Fibroblast of skin of right biceps (primary cell): ENCODE measurements at regions not wholly inside any gene's neighbourhood (a gene's known extent, or its start where the extent isn't known, plus 50 kb on each side); places are given as distances from the start of the nearest gene placed in this dataset.

Experiments
- DNase-seq: peaks from one replicate; pipeline ENCODE4 v3.0.0-alpha.2; 2013

- no peak for DNase-seq
These were observed 164.5 kb downstream of the PIK3R1 start for GRCh38 chr5:68380078-68380477.

DNA sequence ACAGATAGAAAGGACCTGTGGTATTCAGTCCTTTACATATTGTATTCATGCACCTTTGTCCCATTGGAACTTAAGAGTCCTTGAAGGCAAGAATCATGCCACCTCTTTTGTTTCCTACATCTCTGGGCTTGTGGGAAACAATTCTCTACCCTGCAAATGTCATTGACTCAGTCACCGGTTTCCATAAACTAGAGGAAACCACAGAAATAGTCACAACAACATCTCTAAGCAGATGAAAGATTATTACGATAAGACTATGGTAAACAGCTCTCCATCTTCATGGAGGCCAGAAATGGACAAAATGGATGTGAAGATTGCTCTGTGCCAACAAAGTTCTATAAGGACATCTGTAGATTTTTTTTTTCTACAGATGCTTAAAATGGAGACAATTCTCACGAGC, 165.5 kb downstream of the PIK3R1 start:
- no peak for DNase-seq

- DNase-seq, result no peak
These were observed 166.4 kb downstream of the PIK3R1 start for GRCh38 chr5:68381909-68382308.

DNA sequence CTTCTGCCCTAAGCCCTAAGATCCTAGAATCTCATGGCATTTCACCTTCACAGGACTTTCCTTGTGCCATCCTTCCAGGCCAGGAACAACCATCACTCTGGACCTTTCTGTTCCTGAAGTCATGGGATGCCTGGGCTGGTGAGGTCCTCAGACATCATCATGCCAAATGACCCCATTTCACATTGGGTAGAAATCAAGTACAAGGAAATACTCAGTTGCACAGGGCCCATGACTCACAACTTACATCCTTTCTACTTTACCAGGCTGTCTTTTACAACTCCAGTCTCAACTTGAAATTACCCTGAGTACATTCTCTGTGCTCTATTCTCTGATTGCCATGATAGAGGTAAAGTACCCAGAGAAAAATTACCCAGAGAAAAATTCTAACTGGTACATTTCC, 167.1 kb downstream of the PIK3R1 start:
- DNase-seq, result no peak

DNA sequence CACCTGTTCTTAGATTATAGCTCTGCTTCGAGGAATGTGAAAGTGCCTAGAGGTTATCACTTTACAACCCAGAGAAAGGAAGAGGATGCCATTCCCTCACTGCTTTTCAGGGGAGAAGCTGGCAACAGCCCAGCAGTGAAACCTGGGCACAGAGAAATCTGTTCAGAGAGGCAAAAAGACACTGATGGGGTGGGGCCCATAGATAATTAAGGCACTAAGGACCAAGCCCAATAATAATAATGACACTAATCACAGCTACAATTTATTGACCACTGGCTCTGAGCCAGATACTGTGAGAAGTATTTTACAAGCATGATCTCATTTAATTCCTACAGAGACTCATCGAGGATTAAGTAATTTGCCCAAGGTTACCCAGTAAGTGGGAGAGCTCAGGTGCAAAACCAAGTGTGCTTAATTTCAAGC, 168.3 kb downstream of the PIK3R1 start:
- no peak for DNase-seq

GRCh38 chr5:68384936-68385594, 169.5 kb downstream of the PIK3R1 start:
- no peak for DNase-seq

DNA sequence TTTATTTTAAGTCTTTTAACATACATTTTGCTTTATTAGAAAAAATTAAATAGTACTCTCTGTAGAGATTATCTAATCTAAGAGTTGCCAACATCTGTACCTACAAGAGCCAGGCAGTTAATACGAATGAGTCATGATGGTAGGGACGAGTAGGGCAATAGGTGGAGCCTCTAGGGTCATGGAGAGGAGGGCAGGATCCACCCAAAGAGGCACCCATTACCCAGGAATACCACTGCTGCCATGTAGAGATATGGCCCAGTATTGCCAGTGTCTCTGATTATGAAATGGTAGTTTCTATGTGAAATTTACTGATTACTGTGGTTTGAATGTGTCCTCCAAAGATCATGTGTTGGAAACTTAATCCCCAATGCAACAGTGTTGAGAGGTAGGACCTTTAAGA, 170.4 kb downstream of the PIK3R1 start:
- DNase-seq, result no peak

DNA sequence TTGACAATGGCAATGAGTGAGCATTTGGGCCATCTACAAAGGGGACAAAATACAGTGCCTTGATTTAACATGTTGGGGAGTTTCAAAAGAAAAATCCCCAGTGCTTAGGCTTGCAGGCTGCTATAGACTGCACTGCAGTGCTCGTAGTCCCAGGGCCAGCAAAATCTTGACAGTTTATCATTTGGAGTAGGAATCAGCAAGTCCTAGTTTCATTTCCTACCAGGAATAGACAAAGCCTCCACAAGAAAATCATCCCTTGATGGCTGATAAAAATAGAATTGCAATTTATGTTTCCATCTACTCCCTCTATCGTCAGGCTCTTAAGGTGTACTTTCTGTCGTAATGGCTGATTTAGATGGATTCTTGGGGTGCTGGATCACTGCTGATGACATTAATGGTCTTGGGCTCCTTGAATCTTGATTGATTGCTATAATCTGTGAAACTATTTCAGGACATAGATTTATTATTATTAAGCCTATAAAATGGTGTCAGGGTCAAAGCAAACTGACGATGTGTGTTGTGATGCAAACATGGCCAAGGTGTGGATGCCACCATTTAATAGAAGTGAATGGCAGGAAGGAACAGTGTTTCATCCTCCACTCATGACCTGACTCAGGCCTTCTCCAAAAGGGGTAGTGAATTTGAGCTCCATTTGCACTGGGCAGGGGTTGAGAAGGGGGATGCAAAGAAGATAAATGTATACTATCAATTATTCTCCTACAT, 171.7 kb downstream of the PIK3R1 start:
- DNase-seq, result no peak

DNA sequence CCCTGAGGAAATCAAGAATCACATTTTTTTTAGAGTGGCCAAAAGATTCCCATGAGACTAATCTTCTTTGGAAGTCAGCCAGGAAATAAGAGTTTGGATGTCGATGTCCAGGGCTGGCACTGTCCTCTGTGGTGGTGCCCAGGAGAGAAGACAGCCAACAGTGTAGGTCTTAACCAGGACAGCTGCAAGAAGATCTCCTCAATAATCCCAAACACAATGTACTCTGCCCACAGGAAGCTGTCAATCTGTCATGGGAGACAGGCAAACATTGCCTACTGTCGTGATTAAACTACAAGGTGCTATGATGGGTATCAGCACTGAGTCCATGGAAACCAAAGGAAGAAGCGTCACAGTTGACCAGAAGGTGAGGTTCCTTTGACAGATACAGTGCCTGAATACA, 174.1 kb downstream of the PIK3R1 start:
- DNase-seq, result no peak

DNA sequence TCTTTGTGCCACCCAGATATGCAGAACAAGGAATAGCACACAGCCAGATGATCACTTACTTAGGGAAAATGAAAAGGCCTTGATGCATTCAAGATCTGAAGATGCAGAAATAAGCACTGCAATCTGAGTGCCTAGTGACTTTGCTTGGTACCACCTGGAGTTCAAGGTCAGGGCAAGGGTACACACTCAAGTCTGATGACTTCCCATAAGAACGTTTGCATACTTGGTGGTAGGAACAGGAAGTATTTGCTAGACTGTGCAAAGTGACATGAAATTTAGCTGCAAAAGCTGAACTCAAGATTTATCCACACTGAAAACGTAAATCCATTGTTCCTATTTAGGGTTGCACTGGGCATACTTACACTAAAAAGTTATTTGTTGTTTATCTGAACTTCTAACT, 177.1 kb downstream of the PIK3R1 start:
- DNase-seq, result no peak

GRCh38 chr5:68395302-68395701, 179.7 kb downstream of the PIK3R1 start:
- DNase-seq, result no peak

DNA sequence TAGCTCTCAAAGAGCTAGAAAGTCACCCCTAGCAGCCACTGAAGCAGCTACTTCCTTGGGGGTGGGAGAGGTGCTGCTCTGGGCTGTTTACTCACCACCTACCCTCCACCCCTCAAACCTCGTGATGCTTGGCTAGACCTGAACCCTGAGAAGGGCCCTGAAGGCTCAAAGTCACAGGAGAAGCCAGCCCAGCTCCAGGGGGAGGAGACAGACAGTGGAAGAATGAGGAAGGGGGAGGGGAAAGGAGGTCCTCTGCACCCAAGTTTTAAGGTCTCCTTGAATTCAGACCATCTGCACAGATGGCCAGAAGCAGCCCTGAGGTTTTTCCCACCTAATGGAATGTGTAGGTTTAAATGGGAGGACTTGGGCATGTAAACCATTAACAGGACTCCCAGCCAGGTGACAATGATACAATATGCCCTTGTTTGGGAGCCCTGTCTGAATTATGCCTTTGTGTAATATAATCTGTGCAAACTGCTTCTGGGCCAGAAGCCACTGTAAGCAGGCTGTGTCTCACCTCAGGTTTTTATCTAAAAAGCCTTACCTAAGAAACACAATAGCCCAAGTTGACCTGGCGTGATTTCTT, 180.5 kb downstream of the PIK3R1 start:
- DNase-seq, result no peak

GRCh38 chr5:68396722-68397121, 181.2 kb downstream of the PIK3R1 start:
- DNase-seq, result no peak

DNA sequence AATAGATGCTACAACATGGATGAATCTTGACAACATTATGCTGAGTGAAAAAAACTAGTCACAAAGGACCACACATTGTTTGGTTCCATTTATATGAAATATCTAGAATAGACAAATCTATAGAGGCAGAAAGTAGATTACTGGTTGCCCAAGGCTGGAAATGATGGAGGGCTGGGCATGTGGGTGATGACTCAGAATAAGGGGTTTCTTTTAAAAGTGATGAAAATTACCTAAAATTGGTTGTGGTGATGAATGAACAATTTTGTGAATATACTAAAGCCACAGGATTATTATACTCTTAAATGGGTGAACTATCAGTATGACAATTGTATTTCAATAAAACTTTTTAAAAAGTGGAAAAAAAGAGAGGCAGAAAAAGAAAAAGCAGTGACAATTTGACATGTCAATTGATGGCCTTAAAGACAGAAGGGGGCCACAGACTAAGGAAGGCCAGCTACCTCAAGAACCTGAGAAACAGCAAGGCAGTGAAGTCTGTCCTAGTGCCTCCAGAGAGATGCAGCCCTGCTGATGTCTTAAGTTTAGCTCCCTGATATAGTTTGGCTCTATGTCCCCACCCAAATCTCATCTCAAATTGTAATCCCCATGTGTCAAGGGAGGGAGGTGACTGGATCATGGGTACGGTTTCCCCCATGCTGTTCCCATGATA, 182.7 kb downstream of the PIK3R1 start:
- DNase-seq, result no peak

- DNase-seq, result no peak
These were observed 187.7 kb downstream of the PIK3R1 start for GRCh38 chr5:68403301-68403700.

DNA sequence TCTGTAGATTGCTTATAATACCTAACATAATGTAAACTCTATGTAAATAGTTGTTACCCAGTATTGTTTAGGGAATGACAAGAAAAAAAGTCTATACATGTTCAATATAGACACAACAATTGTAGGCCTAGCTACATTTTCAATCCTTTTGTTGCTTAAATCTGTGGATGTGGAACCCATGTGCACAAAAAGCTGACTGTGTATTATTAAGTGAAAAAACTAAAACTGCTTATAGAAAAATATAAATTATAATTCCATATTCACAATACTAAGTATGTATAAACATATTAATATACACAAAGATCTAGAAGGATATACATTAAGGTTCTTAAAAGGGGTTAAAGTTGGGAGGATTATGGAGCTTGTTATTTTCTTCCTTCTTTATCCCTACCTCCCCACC, 188.7 kb downstream of the PIK3R1 start:
- no peak for DNase-seq

GRCh38 chr5:68405026-68405684, 189.6 kb downstream of the PIK3R1 start:
- no peak for DNase-seq

- no peak for DNase-seq
These were observed 190.5 kb downstream of the PIK3R1 start for GRCh38 chr5:68405784-68406743.

- DNase-seq, result no peak
These were observed 191.2 kb downstream of the PIK3R1 start for GRCh38 chr5:68406767-68407241.

DNA sequence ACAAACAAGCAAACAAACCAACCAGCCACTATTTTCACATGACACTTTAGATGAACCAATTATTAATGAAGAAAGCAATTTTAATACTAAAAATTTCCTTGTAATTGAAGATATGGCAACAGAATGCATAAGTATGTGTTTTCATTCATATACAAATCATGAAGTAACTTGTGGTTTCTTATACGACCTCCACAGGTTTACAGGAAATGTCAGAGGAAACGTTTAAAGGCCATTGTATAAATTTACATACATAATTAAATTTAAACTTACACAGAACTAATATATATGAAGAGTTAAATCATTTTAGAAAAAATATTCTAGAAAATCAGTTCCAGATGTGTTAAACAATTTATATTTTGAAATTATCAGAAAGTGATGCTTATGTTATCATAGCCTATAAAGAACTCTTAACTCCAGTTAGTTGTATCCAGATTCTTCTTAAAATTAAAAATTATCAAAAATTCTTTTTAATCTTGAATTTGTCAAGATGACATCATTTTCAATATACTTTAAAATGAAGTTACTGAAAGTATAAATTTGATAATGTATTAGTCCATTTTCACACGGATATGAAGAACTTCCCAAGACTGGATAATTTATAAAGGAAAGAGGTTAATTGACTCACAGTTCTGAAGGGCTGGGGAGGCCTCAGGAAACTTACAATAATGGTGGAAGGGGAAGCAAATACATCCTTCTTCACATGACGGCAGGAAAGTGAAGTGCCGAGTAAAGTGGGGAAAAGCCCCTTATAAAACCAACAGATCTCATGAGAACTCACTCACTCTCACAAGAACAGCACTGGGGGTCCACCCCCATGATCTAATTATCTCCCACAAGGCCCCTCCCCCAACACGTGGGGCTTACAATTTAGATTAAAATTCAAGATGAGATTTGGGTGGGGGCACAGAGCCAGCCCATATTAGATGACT, 192.0 kb downstream of the PIK3R1 start:
- no peak for DNase-seq
